ENCODE measurements at regions not wholly inside any gene's neighbourhood (a gene's known extent, or its start where the extent isn't known, plus 50 kb on each side); places are given as distances from the start of the nearest gene placed in this dataset.

DNA sequence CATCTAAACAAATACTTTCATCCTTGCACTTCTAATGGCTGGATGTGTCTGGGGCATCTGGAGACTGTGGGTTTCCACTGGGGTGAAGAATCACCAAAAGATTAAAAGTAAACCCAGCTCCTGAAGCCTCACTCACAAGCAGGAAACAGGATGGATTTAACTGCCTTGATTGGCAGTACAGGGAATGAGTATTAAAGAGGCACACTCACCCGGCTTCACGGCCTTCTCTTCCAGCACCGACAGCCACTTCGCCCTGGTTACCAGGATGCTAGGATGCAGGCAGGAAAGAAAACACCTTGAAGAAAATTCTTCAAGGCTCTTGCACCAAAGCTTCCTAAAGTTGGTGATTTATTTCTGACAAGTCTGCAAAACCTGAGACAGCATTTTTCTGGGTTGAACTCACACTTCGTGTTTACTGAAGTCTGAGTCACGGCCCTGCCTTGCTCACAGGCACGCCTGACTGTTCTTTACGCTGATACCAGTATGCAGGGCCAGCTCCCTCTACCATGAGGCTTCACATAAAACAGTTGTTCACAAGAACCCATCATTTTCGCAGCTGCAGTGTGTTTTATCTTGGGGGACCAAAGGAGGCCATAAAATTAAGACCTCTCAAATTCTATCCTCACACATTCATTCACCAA lies 56.5 kb upstream of the ZNF354A start:
- TF ChIP-seq, protein P1, sequence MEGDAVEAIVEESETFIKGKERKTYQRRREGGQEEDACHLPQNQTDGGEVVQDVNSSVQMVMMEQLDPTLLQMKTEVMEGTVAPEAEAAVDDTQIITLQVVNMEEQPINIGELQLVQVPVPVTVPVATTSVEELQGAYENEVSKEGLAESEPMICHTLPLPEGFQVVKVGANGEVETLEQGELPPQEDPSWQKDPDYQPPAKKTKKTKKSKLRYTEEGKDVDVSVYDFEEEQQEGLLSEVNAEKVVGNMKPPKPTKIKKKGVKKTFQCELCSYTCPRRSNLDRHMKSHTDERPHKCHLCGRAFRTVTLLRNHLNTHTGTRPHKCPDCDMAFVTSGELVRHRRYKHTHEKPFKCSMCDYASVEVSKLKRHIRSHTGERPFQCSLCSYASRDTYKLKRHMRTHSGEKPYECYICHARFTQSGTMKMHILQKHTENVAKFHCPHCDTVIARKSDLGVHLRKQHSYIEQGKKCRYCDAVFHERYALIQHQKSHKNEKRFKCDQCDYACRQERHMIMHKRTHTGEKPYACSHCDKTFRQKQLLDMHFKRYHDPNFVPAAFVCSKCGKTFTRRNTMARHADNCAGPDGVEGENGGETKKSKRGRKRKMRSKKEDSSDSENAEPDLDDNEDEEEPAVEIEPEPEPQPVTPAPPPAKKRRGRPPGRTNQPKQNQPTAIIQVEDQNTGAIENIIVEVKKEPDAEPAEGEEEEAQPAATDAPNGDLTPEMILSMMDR (IDR thresholded peaks at IDR 0.05), result no peak
- TF ChIP-seq POLR2AphosphoS5 (IDR thresholded peaks at IDR 0.05), result no peak

Data from esophagus muscularis mucosa (tissue), 3 donors.